OCI-LY3 (cell line): ENCODE measurements at regions not wholly inside any gene's neighbourhood (a gene's known extent, or its start where the extent isn't known, plus 50 kb on each side); places are given as distances from the start of the nearest gene placed in this dataset.

Source experiments
- H2AFZ ChIP-seq: fragments of 200-600, 300-600 bp; shearing (Covaris generic); 2 replicates; pipeline ENCODE4 v1.6.0; 2014; ENCODE audit warnings: antibody characterized with exemption, low read depth, low read length
- H3K27ac ChIP-seq: fragments of 200-600, 300-600 bp; sonication (generic); 2 replicates; pipeline ENCODE4 v1.5.1; 2014; ENCODE audit warnings: mild to moderate bottlenecking, low read length, moderate library complexity, mixed read lengths
- H3K27me3 ChIP-seq: fragments of 200-600, 300-600 bp; sonication (generic); 2 replicates; pipeline ENCODE4 v1.6.1; 2014; ENCODE audit warnings: low read depth, low read length, mixed read lengths
- H3K36me3 ChIP-seq: fragments of 200-600, 300-600 bp; sonication (generic); replicated peaks from 2 replicates; pipeline ENCODE3; 2014; ENCODE audit warnings: low read depth, low read length, mixed read lengths
- H3K4me1 ChIP-seq: fragments of 300-600, 200-600 bp; sonication (generic); 2 replicates; pipeline ENCODE4 v1.6.1; 2014; ENCODE audit warnings: low read length, mixed read lengths
- H3K4me2 ChIP-seq: fragments of 200-600, 300-600 bp; sonication (generic); 2 replicates; pipeline ENCODE4 v1.6.1; 2014; ENCODE audit warnings: low read length, mixed read lengths
- H3K4me3 ChIP-seq: fragments of 300-600, 200-600 bp; sonication (generic); 2 replicates; pipeline ENCODE4 v1.5.1; 2014; ENCODE audit warnings: antibody characterized with exemption, mild to moderate bottlenecking, low read length, moderate library complexity
- H3K79me2 ChIP-seq: fragments of 300-600, 200-600 bp; shearing (Covaris generic); 2 replicates; pipeline ENCODE4 v1.6.1; 2014; ENCODE audit warnings: mild to moderate bottlenecking, low read length, mixed read lengths
- H3K9ac ChIP-seq: fragments of 300-600, 200-600 bp; shearing (Covaris generic); 2 replicates; pipeline ENCODE4 v1.6.0; 2014; ENCODE audit warnings: mild to moderate bottlenecking, low read length, moderate library complexity
- H3K9me3 ChIP-seq: fragments of 200-600, 300-600 bp; shearing (Covaris generic); 2 replicates; pipeline ENCODE4 v1.6.1; 2014; ENCODE audit warnings: low read length, mixed read lengths; ENCODE audit not compliant: insufficient read depth
- H4K20me1 ChIP-seq: fragments of 200-600, 300-600 bp; sonication (generic); 2 replicates; pipeline ENCODE4 v1.6.1; 2016; ENCODE audit warnings: low read length, mixed read lengths; ENCODE audit not compliant: insufficient read depth
- CTCF ChIP-seq: fragments of 200-600, 300-600 bp; sonication (generic); IDR thresholded peaks from 2 replicates; pipeline ENCODE4 v1.5.1; 2014; ENCODE audit warnings: antibody characterized with exemption, low read length, low read depth
- EZH2phosphoT487 ChIP-seq: fragments of 200-600 bp; shearing (Covaris generic); IDR thresholded peaks from 2 replicates; pipeline ENCODE4 v1.6.1; 2018; ENCODE audit warnings: antibody characterized with exemption, mixed run types, low read depth

GRCh38 chr1:69196071-69196470 lies 371.7 kb upstream of the LRRC7 start:
- Histone ChIP-seq H4K20me1 (no peaks in the 10 kb centered on the region), H3K27ac (no peak overlapping the region), H3K4me2 (no peak overlapping the region), H3K36me3 (no peaks in the 10 kb centered on the region), H3K79me2 (no peaks in the 10 kb centered on the region), H3K27me3 (no peaks in the 10 kb centered on the region), H3K9ac (no peak overlapping the region), H3K4me3 (no peak overlapping the region), H3K4me1 (no peaks in the 10 kb centered on the region), H2AFZ (no peak overlapping the region), H3K9me3 (no peaks in the 10 kb centered on the region)
- no peak for TF ChIP-seq EZH2phosphoT487
- no peak for TF ChIP-seq CTCF

GRCh38 chr1:69197816-69198215 lies 369.9 kb upstream of the LRRC7 start:
- no peaks in the 10 kb centered on the region for H4K20me1 ChIP-seq
- no peak overlapping the region for H3K4me3 ChIP-seq
- no peak overlapping the region for H3K9ac ChIP-seq
- H3K36me3 ChIP-seq = no peaks in the 10 kb centered on the region
- H3K4me1 ChIP-seq = no peaks in the 10 kb centered on the region
- H3K4me2 ChIP-seq = no peak overlapping the region
- no peak overlapping the region for H2AFZ ChIP-seq
- no peaks in the 10 kb centered on the region for H3K9me3 ChIP-seq
- no peak overlapping the region for H3K27ac ChIP-seq
- no peaks in the 10 kb centered on the region for H3K27me3 ChIP-seq
- TF ChIP-seq EZH2phosphoT487 (no peak), CTCF (no peak)
- no peaks in the 10 kb centered on the region for H3K79me2 ChIP-seq

DNA sequence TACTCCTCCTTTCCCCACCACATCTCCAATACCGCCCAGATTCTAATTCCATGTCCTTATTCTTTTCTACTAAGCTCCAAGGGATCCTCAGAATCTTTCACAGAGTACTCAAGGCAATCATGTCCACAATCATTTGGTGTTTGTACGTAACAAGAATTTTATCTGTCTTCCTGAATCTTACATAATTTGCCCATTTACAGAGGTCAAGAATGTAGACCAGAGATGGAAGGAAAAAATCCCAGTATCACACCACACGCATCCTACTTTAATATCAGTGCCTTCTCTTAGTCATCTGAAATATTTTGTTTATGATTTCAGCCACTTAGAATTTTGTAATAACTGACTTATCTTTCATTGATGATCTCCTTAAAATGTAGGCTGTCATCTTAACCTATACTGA lies 366.0 kb upstream of the LRRC7 start:
- Histone ChIP-seq H3K36me3 (no peaks in the 10 kb centered on the region), H3K27me3 (no peaks in the 10 kb centered on the region), H3K4me1 (no peaks in the 10 kb centered on the region), H3K9ac (no peak overlapping the region), H4K20me1 (no peaks in the 10 kb centered on the region), H3K4me2 (no peak overlapping the region), H3K4me3 (no peak overlapping the region), H2AFZ (no peak overlapping the region), H3K79me2 (no peaks in the 10 kb centered on the region), H3K9me3 (no peaks in the 10 kb centered on the region), H3K27ac (no peak overlapping the region)
- TF ChIP-seq EZH2phosphoT487 = no peak
- TF ChIP-seq CTCF = no peak

GRCh38 chr1:69203166-69203565 lies 364.6 kb upstream of the LRRC7 start:
- no peak for TF ChIP-seq CTCF
- no peak for TF ChIP-seq EZH2phosphoT487
- H2AFZ ChIP-seq = no peak overlapping the region
- no peak overlapping the region for H3K9ac ChIP-seq
- no peaks in the 10 kb centered on the region for H3K4me1 ChIP-seq
- H3K27ac ChIP-seq = no peak overlapping the region
- H3K27me3 ChIP-seq = no peaks in the 10 kb centered on the region
- no peaks in the 10 kb centered on the region for H4K20me1 ChIP-seq
- no peaks in the 10 kb centered on the region for H3K79me2 ChIP-seq
- no peaks in the 10 kb centered on the region for H3K36me3 ChIP-seq
- no peak overlapping the region for H3K4me2 ChIP-seq
- no peaks in the 10 kb centered on the region for H3K9me3 ChIP-seq
- no peak overlapping the region for H3K4me3 ChIP-seq
